Transverse colon (tissue), 4 donors: ENCODE measurements at regions not wholly inside any gene's neighbourhood (a gene's known extent, or its start where the extent isn't known, plus 50 kb on each side); places are given as distances from the start of the nearest gene placed in this dataset.
A peak's percentile ranks its signal among the peaks of the same experiment; 100 is the strongest.

Experiments used
- DNase-seq: peaks from one replicate; pipeline ENCODE4 v3.0.0-alpha.2; 2019
- H3K27ac ChIP-seq, 4 donors: fragments of 200-600 bp; sonication (generic); 2 replicates each; pipeline ENCODE4 v1.5.1; 2016 to 2018; ENCODE audit warnings: inconsistent platforms in 4 of 4
- H3K27me3 ChIP-seq: fragments of 200-600 bp; sonication (generic); 2 replicates; pipeline ENCODE4 v1.5.1; 2017; ENCODE audit warnings: inconsistent platforms
- H3K36me3 ChIP-seq, 4 donors: fragments of 200-600 bp; sonication (generic); 2 replicates each; pipeline ENCODE4 v1.5.1; 2017 to 2019; ENCODE audit warnings: inconsistent platforms in 4 of 4
- H3K4me1 ChIP-seq, 4 donors: fragments of 200-600 bp; sonication (generic); 2 replicates each; pipeline ENCODE4 v1.5.1; 2017 to 2020; ENCODE audit warnings: inconsistent platforms in 4 of 4
- H3K4me3 ChIP-seq, 4 donors: fragments of 200-600 bp; sonication (generic); 1 replicate in 1 of 4; 2 replicates in 3 of 4; pipeline versions ENCODE4 v1.5.1 to v1.6.1; 2017 to 2019; ENCODE audit warnings: inconsistent platforms in 4 of 4
- H3K9me3 ChIP-seq, 2 donors: fragments of 200-600 bp; sonication (generic); 2 replicates each; pipeline ENCODE4 v1.5.1; 2017 to 2019; ENCODE audit warnings: inconsistent platforms in 2 of 2
- CTCF ChIP-seq, 5 experiments: fragments of 200-600 bp in 3 of 5; fragments of 450-650 bp in 2 of 5; sonication (generic) in 3 of 5; IDR thresholded peaks; 1 replicate in 2 of 5; 2 replicates in 3 of 5; pipeline ENCODE4 v1.5.1; 2016 to 2017; ENCODE audit warnings: antibody characterized with exemption in 5 of 5, inconsistent platforms in 3 of 5, mild to moderate bottlenecking in 2 of 5, moderate library complexity in 1 of 5
- EP300 ChIP-seq: sonication (generic); formaldehyde crosslinking; IDR thresholded peaks from one replicate; pipeline ENCODE4 v1.6.1; 2017; ENCODE audit warnings: antibody characterized with exemption, low read depth
- POLR2A ChIP-seq: fragments of 450-650 bp; IDR thresholded peaks from one replicate; pipeline ENCODE4 v1.6.1; 2016; ENCODE audit warnings: antibody characterized with exemption, mild to moderate bottlenecking, moderate library complexity
- POLR2AphosphoS5 ChIP-seq, 3 donors: sonication (generic); formaldehyde crosslinking; IDR thresholded peaks; one replicate each; pipeline ENCODE4 v1.6.1; 2016; ENCODE audit warnings: antibody characterized with exemption in 3 of 3
- WGBS, 2 donors: methylation state at CpG; one replicate each; pipeline ENCODE4 v1.1.5; 2018; ENCODE audit warnings: low coverage in 1 of 2; 5-methylcytosine and 5-hydroxymethylcytosine counted together
- in situ Hi-C, 4 donors: fragments of 200-750 bp; cut with MboI; loops; one replicate each; pipeline versions ENCODE4 v1.15.0 to v1.15.1; 2017; ENCODE audit warnings: low sequenced_read_pairs in 3 of 4, low pct_ligation_motif_present in 1 of 4, low pct_unique_long_range_greater_than_20kb in 1 of 4
- intact Hi-C: fragments of 100-400 bp; cut with DNase I; formaldehyde crosslinking; loops from one replicate; pipeline ENCODE4 v1.15.1; 2023; ENCODE audit warnings: low total_unique reads

- H3K9me3 ChIP-seq, result no peaks in the 10 kb centered on the region
- peak; percentile 7 for DNase-seq
- no peak for TF ChIP-seq POLR2AphosphoS5 (IDR thresholded peaks at IDR 0.05)
- no peak for TF ChIP-seq EP300
- TF ChIP-seq CTCF (IDR thresholded peaks at IDR 0.05), result no peak
- TF ChIP-seq POLR2A, result no peak
- H3K27me3 ChIP-seq, result no peaks in the 10 kb centered on the region
- peaks cover 0 to 6% (median 0%) of the 10 kb centered on the region in 4 donors for H3K4me1 ChIP-seq
- H3K36me3 ChIP-seq, result no peaks in the 10 kb centered on the region
- WGBS, 2 donors, result 22 to 44% methylated on average over 3 of the region's 3 CpGs
- intact Hi-C loops, result no loop called here
- no peak overlapping the region for H3K4me3 ChIP-seq
- in situ Hi-C loops, result no loop called here
- H3K27ac ChIP-seq, result peak overlapping the region in 1 of 4 donors; percentile 9
Observed at GRCh38 chr4:149110481-149110880, 668.3 kb upstream of the NR3C2 start.

GRCh38 chr4:149108626-149109025 is 666.4 kb upstream of the NR3C2 start:
- in situ Hi-C loops, result no loop called here
- Histone ChIP-seq H3K4me1 (peaks cover 0 to 6% (median 0%) of the 10 kb centered on the region in 4 donors), H3K36me3 (no peaks in the 10 kb centered on the region), H3K27me3 (no peaks in the 10 kb centered on the region), H3K27ac (no peak overlapping the region), H3K9me3 (no peaks in the 10 kb centered on the region), H3K4me3 (no peak overlapping the region)
- intact Hi-C loops, result no loop called here
- no peak for DNase-seq
- 56 to 61% methylated on average over 2 of the region's 2 CpGs for WGBS, 2 donors
- TF ChIP-seq CTCF (IDR thresholded peaks at IDR 0.05), result no peak
- no peak for TF ChIP-seq POLR2A
- TF ChIP-seq POLR2AphosphoS5 (IDR thresholded peaks at IDR 0.05), result no peak
- TF ChIP-seq EP300, result no peak

- TF ChIP-seq POLR2A, result no peak
- TF ChIP-seq EP300, result no peak
- TF ChIP-seq POLR2AphosphoS5 (IDR thresholded peaks at IDR 0.05), result no peak
- no peak for TF ChIP-seq CTCF (IDR thresholded peaks at IDR 0.05)
- H3K4me1 ChIP-seq, result no peaks in the 10 kb centered on the region
- H3K4me3 ChIP-seq, result no peak overlapping the region
- no peaks in the 10 kb centered on the region for H3K27me3 ChIP-seq
- no peaks in the 10 kb centered on the region for H3K36me3 ChIP-seq
- intact Hi-C loops (no loop called here), in situ Hi-C loops (no loop called here)
- DNase-seq, result no peak
- H3K9me3 ChIP-seq, result no peaks in the 10 kb centered on the region
- H3K27ac ChIP-seq, result no peak overlapping the region
Observed at GRCh38 chr4:149102765-149103164, 660.6 kb upstream of the NR3C2 start.

- no peaks in the 10 kb centered on the region for H3K36me3 ChIP-seq
- WGBS, 2 donors, result 47 to 67% methylated on average over 2 of the region's 2 CpGs
- H3K9me3 ChIP-seq, result no peaks in the 10 kb centered on the region
- in situ Hi-C loops, result no loop called here
- no peak overlapping the region for H3K27ac ChIP-seq
- H3K27me3 ChIP-seq, result no peaks in the 10 kb centered on the region
- no peak for DNase-seq
- H3K4me3 ChIP-seq, result no peak overlapping the region
- TF ChIP-seq CTCF (IDR thresholded peaks at IDR 0.05), result no peak
- TF ChIP-seq EP300, result no peak
- H3K4me1 ChIP-seq, result no peaks in the 10 kb centered on the region
- intact Hi-C loops, result no loop called here
Observed at GRCh38 chr4:149101649-149102048, 659.4 kb upstream of the NR3C2 start.
